Glutamatergic neuron (in vitro differentiated cells): ENCODE measurements at regions not wholly inside any gene's neighbourhood (a gene's known extent, or its start where the extent isn't known, plus 50 kb on each side); places are given as distances from the start of the nearest gene placed in this dataset.

Experiments
- DNase-seq: peaks from one replicate; pipeline ENCODE4 v3.0.0; 2022
- H3K27ac Mint-ChIP-seq: one replicate; pipeline ENCODE4 v1.8.0; 2020; ENCODE audit warnings: mild to moderate bottlenecking, mixed read lengths, inconsistent platforms; ENCODE audit not compliant: unreplicated experiment
- H3K27me3 Mint-ChIP-seq: one replicate; pipeline ENCODE4 v1.8.0; 2020; ENCODE audit warnings: mild to moderate bottlenecking, moderate library complexity, mixed read lengths, inconsistent platforms; ENCODE audit not compliant: unreplicated experiment
- H3K36me3 Mint-ChIP-seq: one replicate; pipeline ENCODE4 v1.8.0; 2020; ENCODE audit warnings: mild to moderate bottlenecking, mixed read lengths, inconsistent platforms; ENCODE audit not compliant: unreplicated experiment
- H3K4me1 Mint-ChIP-seq: one replicate; pipeline ENCODE4 v1.8.0; 2020; ENCODE audit warnings: mild to moderate bottlenecking, low read depth, mixed read lengths, inconsistent platforms; ENCODE audit not compliant: unreplicated experiment
- H3K4me3 Mint-ChIP-seq: one replicate; pipeline ENCODE4 v1.8.0; 2020; ENCODE audit warnings: mild to moderate bottlenecking, mixed read lengths, inconsistent platforms; ENCODE audit not compliant: unreplicated experiment
- H3K9me3 Mint-ChIP-seq: one replicate; pipeline ENCODE4 v1.8.0; 2020; ENCODE audit warnings: mild to moderate bottlenecking, moderate library complexity, mixed read lengths, inconsistent platforms; ENCODE audit not compliant: unreplicated experiment
- TF ChIP-seq, protein P1 (sequence below): fragments of 200-600 bp; sonication (generic); IDR thresholded peaks from one replicate; pipeline ENCODE4 v1.5.0; 2021; ENCODE audit not compliant: partially characterized antibody, unreplicated experiment

DNA sequence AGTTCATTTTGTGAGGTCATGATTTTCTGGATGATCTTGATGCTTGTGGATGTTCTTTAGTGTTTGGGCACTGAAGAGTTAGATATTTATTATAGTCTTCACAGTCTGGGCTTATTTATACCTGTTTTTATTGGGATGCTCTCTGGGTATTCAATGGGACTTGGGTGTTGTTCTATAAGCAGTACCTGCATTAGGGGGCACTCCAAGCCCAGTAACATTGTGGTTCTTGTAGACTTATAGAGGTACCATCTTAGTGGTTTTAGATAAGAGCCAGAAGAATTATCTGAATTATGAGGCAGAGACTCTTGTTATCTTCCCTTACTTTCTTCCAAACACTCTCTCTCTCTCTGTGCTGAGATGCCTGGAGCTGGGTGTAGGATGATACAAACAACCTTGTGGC lies 470.0 kb downstream of the PIK3C3 start:
- Mint-ChIP-seq H3K4me1 (peaks cover 2% of the 10 kb centered on the region), H3K4me3 (no peak overlapping the region), H3K27me3 (no peaks in the 10 kb centered on the region), H3K27ac (no peak overlapping the region), H3K9me3 (no peaks in the 10 kb centered on the region), H3K36me3 (no peaks in the 10 kb centered on the region)
- TF ChIP-seq, protein P1, sequence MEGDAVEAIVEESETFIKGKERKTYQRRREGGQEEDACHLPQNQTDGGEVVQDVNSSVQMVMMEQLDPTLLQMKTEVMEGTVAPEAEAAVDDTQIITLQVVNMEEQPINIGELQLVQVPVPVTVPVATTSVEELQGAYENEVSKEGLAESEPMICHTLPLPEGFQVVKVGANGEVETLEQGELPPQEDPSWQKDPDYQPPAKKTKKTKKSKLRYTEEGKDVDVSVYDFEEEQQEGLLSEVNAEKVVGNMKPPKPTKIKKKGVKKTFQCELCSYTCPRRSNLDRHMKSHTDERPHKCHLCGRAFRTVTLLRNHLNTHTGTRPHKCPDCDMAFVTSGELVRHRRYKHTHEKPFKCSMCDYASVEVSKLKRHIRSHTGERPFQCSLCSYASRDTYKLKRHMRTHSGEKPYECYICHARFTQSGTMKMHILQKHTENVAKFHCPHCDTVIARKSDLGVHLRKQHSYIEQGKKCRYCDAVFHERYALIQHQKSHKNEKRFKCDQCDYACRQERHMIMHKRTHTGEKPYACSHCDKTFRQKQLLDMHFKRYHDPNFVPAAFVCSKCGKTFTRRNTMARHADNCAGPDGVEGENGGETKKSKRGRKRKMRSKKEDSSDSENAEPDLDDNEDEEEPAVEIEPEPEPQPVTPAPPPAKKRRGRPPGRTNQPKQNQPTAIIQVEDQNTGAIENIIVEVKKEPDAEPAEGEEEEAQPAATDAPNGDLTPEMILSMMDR, result no peak
- no peak for DNase-seq

DNA sequence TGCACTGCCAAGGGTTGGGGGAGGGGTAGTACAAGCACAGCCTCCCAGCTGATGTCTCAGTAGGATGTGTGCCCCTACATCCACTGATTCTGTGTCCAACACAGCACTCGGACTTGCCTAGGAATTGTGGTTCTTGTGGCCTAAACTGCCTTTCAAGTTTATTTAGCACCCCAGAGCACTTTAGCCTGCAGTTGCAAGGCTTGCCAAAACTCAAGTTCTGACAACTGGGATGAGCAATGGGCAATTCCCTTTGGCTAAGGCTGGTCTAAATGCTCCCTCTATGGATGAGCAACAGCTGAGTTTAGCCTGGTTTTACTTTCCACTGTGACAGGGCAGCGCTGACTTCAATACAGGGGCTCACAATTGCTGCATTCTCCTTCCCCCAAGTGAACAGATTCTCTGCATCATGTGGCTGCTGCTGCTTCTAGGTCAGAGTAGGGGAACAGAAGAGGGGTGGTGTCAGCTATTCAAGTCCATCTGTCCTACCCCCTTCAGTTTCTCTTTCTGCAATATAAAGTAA lies 471.5 kb downstream of the PIK3C3 start:
- no peaks in the 10 kb centered on the region for H3K27me3 Mint-ChIP-seq
- H3K4me3 Mint-ChIP-seq, result no peak overlapping the region
- peaks cover 2% of the 10 kb centered on the region for H3K4me1 Mint-ChIP-seq
- no peak for DNase-seq
- H3K36me3 Mint-ChIP-seq, result no peaks in the 10 kb centered on the region
- H3K27ac Mint-ChIP-seq, result no peak overlapping the region
- TF ChIP-seq, protein P1, result no peak
- H3K9me3 Mint-ChIP-seq, result no peaks in the 10 kb centered on the region

DNA sequence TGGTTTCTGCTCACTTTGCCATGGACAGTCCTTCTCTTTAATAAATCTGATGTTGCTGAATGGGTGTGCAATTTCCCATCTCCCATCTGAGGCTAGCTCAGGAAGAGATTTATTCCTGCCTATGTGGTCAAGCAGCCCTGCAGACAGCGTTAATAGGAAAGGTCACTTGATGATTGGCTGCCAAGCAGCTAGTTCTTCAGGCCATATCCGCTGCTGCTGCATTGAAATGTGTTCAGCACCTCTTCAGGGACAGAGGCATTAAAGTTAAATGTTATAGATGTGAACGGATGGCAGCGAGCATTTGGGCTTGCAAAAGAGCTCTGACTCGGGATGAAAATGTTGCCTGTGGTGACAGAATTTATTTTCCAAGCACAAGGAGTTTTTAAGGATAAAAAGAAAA lies 474.2 kb downstream of the PIK3C3 start:
- Mint-ChIP-seq H3K9me3 (no peaks in the 10 kb centered on the region), H3K36me3 (no peaks in the 10 kb centered on the region), H3K4me1 (peaks cover 2% of the 10 kb centered on the region), H3K27ac (no peak overlapping the region), H3K4me3 (no peak overlapping the region), H3K27me3 (no peaks in the 10 kb centered on the region)
- TF ChIP-seq, protein P1, result no peak
- DNase-seq, result no peak

DNA sequence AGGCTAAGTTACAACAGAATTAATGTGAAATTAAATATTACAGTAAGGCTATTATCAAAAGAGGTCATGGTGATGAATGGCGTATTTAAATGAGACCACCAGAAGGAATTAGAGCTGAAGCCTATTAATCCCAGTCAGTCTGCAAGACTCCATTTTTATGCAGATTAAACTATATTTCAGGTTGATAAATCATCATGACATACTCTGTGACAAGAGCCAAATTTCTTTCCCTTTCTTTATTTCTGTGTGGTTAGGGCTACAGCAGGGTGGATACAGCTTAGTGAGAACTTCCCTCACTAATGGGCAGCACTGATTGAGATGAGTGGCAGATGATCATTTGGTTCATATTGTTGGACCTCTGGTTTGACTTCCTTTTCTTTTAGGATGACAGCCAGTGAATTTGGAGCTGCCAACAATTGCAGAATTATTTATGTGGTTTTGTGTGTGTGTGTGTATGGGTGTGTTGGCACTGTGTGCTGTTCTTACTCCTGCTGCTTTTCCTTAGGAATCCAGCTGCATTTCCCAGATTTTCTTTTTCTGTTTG lies 481.3 kb downstream of the PIK3C3 start:
- H3K27me3 Mint-ChIP-seq, result peaks cover 2% of the 10 kb centered on the region
- H3K4me1 Mint-ChIP-seq, result no peaks in the 10 kb centered on the region
- no peak overlapping the region for H3K4me3 Mint-ChIP-seq
- TF ChIP-seq, protein P1, result no peak
- H3K27ac Mint-ChIP-seq, result no peak overlapping the region
- DNase-seq, result no peak
- H3K36me3 Mint-ChIP-seq, result no peaks in the 10 kb centered on the region
- H3K9me3 Mint-ChIP-seq, result no peaks in the 10 kb centered on the region

DNA sequence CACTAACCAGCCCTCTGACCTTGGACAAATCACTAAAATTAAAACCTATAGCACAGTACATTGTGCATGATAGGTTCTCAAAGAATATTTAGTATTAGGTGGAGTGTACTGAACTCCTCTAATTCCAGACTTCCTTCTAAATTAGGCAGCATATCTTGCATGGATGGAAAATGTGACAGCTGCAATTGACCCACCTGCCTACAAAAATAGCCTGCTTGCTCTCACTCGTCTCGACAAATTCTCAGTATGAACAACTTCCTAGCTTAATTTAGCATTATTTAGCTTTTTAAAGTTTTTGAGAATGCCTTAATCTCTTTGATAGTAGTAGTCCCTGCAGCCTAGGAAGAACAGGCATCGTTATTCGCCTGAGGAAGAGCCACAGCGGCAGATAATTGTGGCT lies 482.0 kb downstream of the PIK3C3 start:
- Mint-ChIP-seq H3K9me3 (no peaks in the 10 kb centered on the region), H3K4me3 (no peak overlapping the region), H3K4me1 (no peaks in the 10 kb centered on the region), H3K27ac (no peak overlapping the region), H3K27me3 (peaks cover 2% of the 10 kb centered on the region), H3K36me3 (no peaks in the 10 kb centered on the region)
- TF ChIP-seq, protein P1, result no peak
- DNase-seq, result no peak
